Spleen (tissue), 7 donors: ENCODE measurements at regions not wholly inside any gene's neighbourhood (a gene's known extent, or its start where the extent isn't known, plus 50 kb on each side); places are given as distances from the start of the nearest gene placed in this dataset.

ENCODE experiments used
- CTCF ChIP-seq, 11 experiments: fragments of 200-600 bp in 7 of 11; fragments of 450-650 bp in 4 of 11; sonication (generic) in 4 of 11; IDR thresholded peaks in 8 of 11; conservative IDR thresholded peaks in 3 of 11; 1 replicate in 7 of 11; 2 replicates in 4 of 11; pipeline versions ENCODE4 v1.4.0 to v1.8.0; 2016 to 2021; ENCODE audit warnings: antibody characterized with exemption in 11 of 11, inconsistent platforms in 4 of 11, mild to moderate bottlenecking in 1 of 11
- POLR2A ChIP-seq, 3 donors: fragments of 450-650 bp; IDR thresholded peaks; one replicate each; pipeline ENCODE4 v1.5.1; 2017; ENCODE audit warnings: antibody characterized with exemption in 3 of 3, mild to moderate bottlenecking in 1 of 3
- donor health status: DM: no; HTN: no; CAD: no; lungs with moderate emphysema.
- donor health status: DM: no; HTN: no; CAD: no.
- donor health status: DM: no; HTN: no; CAD: no.

DNA sequence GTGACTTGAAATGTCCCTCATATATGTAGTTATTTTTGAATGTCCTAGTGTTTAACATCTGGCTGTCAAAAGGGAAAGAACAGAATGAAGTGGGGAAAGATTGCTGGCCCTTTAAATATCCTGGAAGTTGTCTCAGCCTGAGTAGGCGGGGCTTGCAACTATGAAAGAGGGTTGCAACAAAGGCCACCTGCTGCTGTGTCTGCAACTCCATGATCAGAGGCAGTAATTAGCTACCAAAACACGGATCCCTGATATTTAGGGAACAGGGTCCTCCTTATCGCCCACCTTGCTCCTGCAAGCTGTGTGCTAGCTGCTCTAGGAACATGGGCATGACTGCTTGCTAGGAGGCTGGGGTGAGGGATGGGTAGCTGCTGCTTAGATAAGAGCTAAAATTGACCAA is 100.2 kb upstream of the CFAP20DC start:
- TF ChIP-seq POLR2A (IDR thresholded peaks at IDR 0.05): no peak
- no peak for TF ChIP-seq CTCF (IDR thresholded peaks at IDR 0.05 in 8 of 11, conservative IDR thresholded peaks at IDR 0.05 in 3 of 11)
